ENCODE measurements at regions not wholly inside any gene's neighbourhood (a gene's known extent, or its start where the extent isn't known, plus 50 kb on each side); places are given as distances from the start of the nearest gene placed in this dataset.

- TF ChIP-seq, protein P1, sequence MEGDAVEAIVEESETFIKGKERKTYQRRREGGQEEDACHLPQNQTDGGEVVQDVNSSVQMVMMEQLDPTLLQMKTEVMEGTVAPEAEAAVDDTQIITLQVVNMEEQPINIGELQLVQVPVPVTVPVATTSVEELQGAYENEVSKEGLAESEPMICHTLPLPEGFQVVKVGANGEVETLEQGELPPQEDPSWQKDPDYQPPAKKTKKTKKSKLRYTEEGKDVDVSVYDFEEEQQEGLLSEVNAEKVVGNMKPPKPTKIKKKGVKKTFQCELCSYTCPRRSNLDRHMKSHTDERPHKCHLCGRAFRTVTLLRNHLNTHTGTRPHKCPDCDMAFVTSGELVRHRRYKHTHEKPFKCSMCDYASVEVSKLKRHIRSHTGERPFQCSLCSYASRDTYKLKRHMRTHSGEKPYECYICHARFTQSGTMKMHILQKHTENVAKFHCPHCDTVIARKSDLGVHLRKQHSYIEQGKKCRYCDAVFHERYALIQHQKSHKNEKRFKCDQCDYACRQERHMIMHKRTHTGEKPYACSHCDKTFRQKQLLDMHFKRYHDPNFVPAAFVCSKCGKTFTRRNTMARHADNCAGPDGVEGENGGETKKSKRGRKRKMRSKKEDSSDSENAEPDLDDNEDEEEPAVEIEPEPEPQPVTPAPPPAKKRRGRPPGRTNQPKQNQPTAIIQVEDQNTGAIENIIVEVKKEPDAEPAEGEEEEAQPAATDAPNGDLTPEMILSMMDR (IDR thresholded peaks at IDR 0.05) = no peak
- intact Hi-C loops (cut with DNase I) = no loop called here
- H3K27ac ChIP-seq = no peak overlapping the region
- H3K4me1 ChIP-seq = no peaks in the 10 kb centered on the region
- WGBS, 2 donors = 51 to 78% methylated on average over 2 of the region's 2 CpGs
- DNase-seq (no peak), ATAC-seq (no peak), FAIRE-seq (no peak)
- no peaks in the 10 kb centered on the region for H3K36me3 ChIP-seq
- H3K9me3 ChIP-seq = no peaks in the 10 kb centered on the region
- no peaks in the 10 kb centered on the region for H3K27me3 ChIP-seq
- no peak overlapping the region for H3K4me3 ChIP-seq
Measured at GRCh38 chr2:41935002-41935401, 112.8 kb upstream of the PKDCC start.

DNA sequence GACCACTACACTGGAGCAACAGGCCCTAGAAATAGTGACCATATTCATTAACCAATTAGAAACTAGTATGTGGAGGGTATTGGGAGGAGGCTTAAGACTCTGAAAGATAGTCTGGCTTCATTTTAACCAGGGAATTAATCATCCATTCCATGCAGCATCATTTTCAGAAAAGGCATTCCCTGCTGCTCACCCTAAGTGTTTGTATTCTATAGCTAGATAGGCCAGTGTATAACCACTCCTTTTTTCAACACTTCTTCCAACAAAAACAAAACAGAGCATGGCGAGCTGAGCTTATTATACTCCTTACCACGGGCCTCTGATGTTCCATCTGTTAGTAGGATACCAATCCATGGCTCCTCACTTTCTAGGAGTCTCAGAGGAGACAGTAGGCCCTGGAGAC, 112.0 kb upstream of the PKDCC start:
- no peaks in the 10 kb centered on the region for H3K36me3 ChIP-seq
- intact Hi-C loops (cut with DNase I) = no loop called here
- H3K9me3 ChIP-seq = no peaks in the 10 kb centered on the region
- DNase-seq = no peak
- no peak for FAIRE-seq
- no peak overlapping the region for H3K27ac ChIP-seq
- H3K4me1 ChIP-seq = no peaks in the 10 kb centered on the region
- TF ChIP-seq, protein P1 (IDR thresholded peaks at IDR 0.05) = no peak
- no peak overlapping the region for H3K4me3 ChIP-seq
- 53 to 68% methylated on average over 2 of the region's 2 CpGs for WGBS, 2 donors
- ATAC-seq = no peak
- no peaks in the 10 kb centered on the region for H3K27me3 ChIP-seq

GRCh38 chr2:41936771-41937463, 110.9 kb upstream of the PKDCC start:
- no peaks in the 10 kb centered on the region for H3K36me3 ChIP-seq
- no peak overlapping the region for H3K4me3 ChIP-seq
- 84 to 91% methylated on average over 7 of the region's 7 CpGs for WGBS, 2 donors
- no peaks in the 10 kb centered on the region for H3K27me3 ChIP-seq
- H3K9me3 ChIP-seq = no peaks in the 10 kb centered on the region
- no peaks in the 10 kb centered on the region for H3K4me1 ChIP-seq
- no peak overlapping the region for H3K27ac ChIP-seq
- ATAC-seq (no peak), FAIRE-seq (no peak), DNase-seq (no peak)
- TF ChIP-seq, protein P1 (IDR thresholded peaks at IDR 0.05) = no peak
- intact Hi-C loops (cut with DNase I) = no loop called here

DNA sequence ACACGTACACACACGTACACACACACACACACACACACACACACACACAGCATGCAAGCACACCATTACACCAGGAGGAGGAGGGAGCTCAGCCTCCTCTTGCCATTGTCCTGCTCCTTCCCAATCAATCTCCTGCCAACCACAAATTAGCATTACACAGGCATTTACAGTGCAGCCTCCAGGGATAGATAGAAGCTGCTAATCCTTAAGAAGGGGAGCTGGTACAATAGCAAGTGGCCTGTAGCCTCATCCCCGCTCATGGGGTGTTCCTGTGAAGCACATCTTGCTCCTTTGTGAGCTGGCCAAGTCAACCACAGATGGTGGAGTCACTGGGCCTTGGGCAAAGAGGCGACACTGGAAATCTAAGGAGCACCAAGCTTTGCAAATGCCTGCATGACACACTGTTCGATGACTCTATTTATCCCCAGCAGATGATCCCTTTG, 110.3 kb upstream of the PKDCC start:
- ATAC-seq = no peak
- no peak overlapping the region for H3K4me3 ChIP-seq
- FAIRE-seq = no peak
- H3K27ac ChIP-seq = no peak overlapping the region
- H3K9me3 ChIP-seq = no peaks in the 10 kb centered on the region
- WGBS, 2 donors = 70 to 74% methylated on average over 5 of the region's 5 CpGs
- DNase-seq = no peak
- intact Hi-C loops (cut with DNase I) = no loop called here
- no peaks in the 10 kb centered on the region for H3K4me1 ChIP-seq
- H3K27me3 ChIP-seq = no peaks in the 10 kb centered on the region
- TF ChIP-seq, protein P1 (IDR thresholded peaks at IDR 0.05) = no peak
- H3K36me3 ChIP-seq = no peaks in the 10 kb centered on the region

DNA sequence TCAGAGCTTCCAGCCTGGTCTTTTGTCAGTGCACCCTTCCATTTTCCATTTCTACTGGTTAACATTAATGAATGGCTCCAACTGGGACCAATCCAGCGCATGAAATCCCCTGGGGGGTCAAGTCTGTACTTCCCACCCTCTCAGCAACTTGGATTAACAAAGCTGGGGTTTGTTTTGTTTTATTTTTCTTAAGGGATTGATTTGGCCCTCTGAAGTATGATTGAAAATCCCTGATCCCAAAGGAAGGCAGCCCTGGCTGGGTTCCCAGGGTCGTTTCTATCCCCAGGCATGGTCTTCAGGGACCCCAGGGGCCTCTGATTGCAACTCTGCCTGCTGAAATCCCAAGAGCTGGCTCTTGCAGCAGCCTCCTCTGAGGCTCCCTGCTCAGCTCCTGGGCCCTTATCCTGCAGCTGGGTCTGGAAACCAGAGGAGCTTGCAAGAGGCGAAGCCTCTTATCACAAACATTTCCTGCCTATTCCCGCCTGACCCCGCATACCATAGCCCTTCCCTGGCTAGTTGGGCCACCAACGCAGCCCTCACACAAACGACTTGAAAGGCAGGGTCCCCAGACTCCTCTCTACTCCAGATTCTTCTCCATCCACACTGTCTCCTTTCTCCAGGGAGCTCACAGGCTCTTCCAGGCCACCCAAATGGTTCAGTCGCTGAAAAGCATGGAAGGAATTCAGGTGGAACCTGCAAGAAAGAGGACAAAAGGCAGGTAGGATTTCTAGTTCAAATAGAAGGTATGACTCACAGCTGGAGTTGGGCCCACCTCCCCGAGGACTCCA, 109.7 kb upstream of the PKDCC start:
- TF ChIP-seq, protein P1 (IDR thresholded peaks at IDR 0.05) = no peak
- Histone ChIP-seq H3K36me3 (no peaks in the 10 kb centered on the region), H3K27me3 (no peaks in the 10 kb centered on the region), H3K4me3 (no peak overlapping the region), H3K4me1 (no peaks in the 10 kb centered on the region), H3K9me3 (no peaks in the 10 kb centered on the region), H3K27ac (no peak overlapping the region)
- DNase-seq (no peak), ATAC-seq (peak in 1 of 4 donors; percentile 25), FAIRE-seq (no peak)
- intact Hi-C loops (cut with DNase I) = no loop called here
- WGBS, 2 donors = 41 to 45% methylated on average over 9 of the region's 9 CpGs

Data from pancreas (tissue), 10 donors.